Keratinocyte (primary cell): ENCODE measurements at regions not wholly inside any gene's neighbourhood (a gene's known extent, or its start where the extent isn't known, plus 50 kb on each side); places are given as distances from the start of the nearest gene placed in this dataset.
A peak's percentile ranks its signal among the peaks of the same experiment; 100 is the strongest.

Experiments used
- DNase-seq: peaks from one replicate; pipeline ENCODE4 v3.0.0-alpha.2; 2011; ENCODE audit warnings: low read depth, missing footprints, low spot score
- FAIRE-seq: peaks from 2 replicates; lab custom pipeline; 2011; peaks lifted over from hg19 to GRCh38; lab: Jason Lieb, UNC
- H2AFZ ChIP-seq: 2 replicates; pipeline ENCODE4 v1.6.0; 2012; ENCODE audit warnings: low read length, control low read depth, inconsistent platforms; ENCODE audit not compliant: control insufficient read depth
- H3K27ac ChIP-seq: 2 replicates; pipeline ENCODE4 v1.5.1; 2011; ENCODE audit warnings: low read length; ENCODE audit not compliant: control insufficient read depth, insufficient read depth
- H3K27me3 ChIP-seq: 3 replicates; pipeline ENCODE4 v1.6.0; 2011; ENCODE audit warnings: low read length; ENCODE audit not compliant: control insufficient read depth, insufficient read depth; ENCODE audit errors: extremely low read depth
- H3K36me3 ChIP-seq, 2 experiments: 2 replicates in 1 of 2; 3 replicates in 1 of 2; pipeline ENCODE4 v1.5.1; 2011; ENCODE audit warnings: low read length in 2 of 2, mild to moderate bottlenecking in 1 of 2; ENCODE audit not compliant: control insufficient read depth in 2 of 2, insufficient read depth in 2 of 2; ENCODE audit errors: extremely low read depth in 1 of 2
- H3K4me1 ChIP-seq: 3 replicates; pipeline ENCODE4 v1.5.1; 2011; ENCODE audit warnings: low read length; ENCODE audit not compliant: control insufficient read depth, insufficient read depth; ENCODE audit errors: extremely low read depth
- H3K4me2 ChIP-seq: 3 replicates; pipeline ENCODE4 v1.6.0; 2011; ENCODE audit warnings: low read depth, low read length; ENCODE audit not compliant: control insufficient read depth, insufficient read depth; ENCODE audit errors: extremely low read depth
- H3K4me3 ChIP-seq, 3 experiments: fragments of 200-600 bp in 1 of 3; sonication (generic) in 1 of 3; 2 replicates in 2 of 3; 3 replicates in 1 of 3; pipeline ENCODE4 v1.5.1; 2011 to 2016; ENCODE audit warnings: low read length in 3 of 3, mild to moderate bottlenecking in 3 of 3, control low read depth in 2 of 3, inconsistent platforms in 1 of 3, low read depth in 1 of 3, mixed read lengths in 1 of 3, mixed run types in 1 of 3, moderate library complexity in 1 of 3; ENCODE audit not compliant: control insufficient read depth in 2 of 3, insufficient read depth in 2 of 3; ENCODE audit errors: extremely low read depth in 1 of 3
- H3K79me2 ChIP-seq: 2 replicates; pipeline ENCODE4 v1.6.0; 2012; ENCODE audit warnings: low read length; ENCODE audit not compliant: control insufficient read depth, insufficient read depth
- H3K9ac ChIP-seq: 3 replicates; pipeline ENCODE4 v1.6.0; 2011; ENCODE audit warnings: low read length; ENCODE audit not compliant: control insufficient read depth, insufficient read depth; ENCODE audit errors: extremely low read depth
- H3K9me1 ChIP-seq: 3 replicates; pipeline ENCODE4 v1.6.0; 2011; ENCODE audit warnings: low read length; ENCODE audit not compliant: control insufficient read depth, insufficient read depth; ENCODE audit errors: extremely low read depth
- H3K9me3 ChIP-seq: 2 replicates; pipeline ENCODE4 v1.5.1; 2012; ENCODE audit warnings: low read depth, low read length; ENCODE audit not compliant: control insufficient read depth
- H4K20me1 ChIP-seq: 3 replicates; pipeline ENCODE4 v1.6.0; 2011; ENCODE audit warnings: low read length; ENCODE audit not compliant: control insufficient read depth, insufficient read depth; ENCODE audit errors: extremely low read depth
- CTCF ChIP-seq, 3 experiments: IDR thresholded peaks in 1 of 3; conservative IDR thresholded peaks in 1 of 3; optimal IDR thresholded peaks in 1 of 3; 2 replicates in 2 of 3; 3 replicates in 1 of 3; pipeline versions ENCODE3 to v1.5.1; 2011; ENCODE audit warnings: low read length in 3 of 3, mild to moderate bottlenecking in 3 of 3, moderate library complexity in 2 of 3, control low read depth in 1 of 3, inconsistent platforms in 1 of 3; ENCODE audit not compliant: insufficient read depth in 2 of 3; ENCODE audit errors: extremely low read depth in 1 of 3
- EZH2 ChIP-seq: IDR thresholded peaks from one replicate; pipeline ENCODE4 v1.6.1; 2012; ENCODE audit warnings: inconsistent platforms, mild to moderate bottlenecking, low read length, moderate library complexity
- dilution Hi-C: fragments of 300-500 bp; cut with MboI; formaldehyde crosslinking; loops from one replicate; pipeline ENCODE4 v1.7.0; 2020; ENCODE audit warnings: low sequenced_read_pairs; ENCODE audit not compliant: extremely low pct_ligation_motif_present

- no peak for TF ChIP-seq CTCF (optimal IDR thresholded peaks at IDR 0.05 in 1 of 3, IDR thresholded peaks at IDR 0.05 in 1 of 3, conservative IDR thresholded peaks at IDR 0.05 in 1 of 3; ENCODE audit: extremely low read depth in 1 of 3, insufficient read depth in 2 of 3, low read length in 3 of 3)
- no peak for TF ChIP-seq EZH2
- Histone ChIP-seq H3K9me1 (no peaks in the 10 kb centered on the region), H3K4me2 (no peak overlapping the region), H2AFZ (no peak overlapping the region), H3K9ac (no peak overlapping the region), H3K4me3 (no peak overlapping the region), H3K79me2 (no peaks in the 10 kb centered on the region), H4K20me1 (no peaks in the 10 kb centered on the region), H3K36me3 (no peaks in the 10 kb centered on the region), H3K4me1 (no peaks in the 10 kb centered on the region), H3K27me3 (peaks cover 2% of the 10 kb centered on the region), H3K27ac (no peak overlapping the region), H3K9me3 (no peaks in the 10 kb centered on the region)
- DNase-seq = no peak
- dilution Hi-C loops = no loop called here
- no peak for FAIRE-seq
Observed at GRCh38 chr6:134708079-134708478, 241.8 kb downstream of the ALDH8A1 start.

DNA sequence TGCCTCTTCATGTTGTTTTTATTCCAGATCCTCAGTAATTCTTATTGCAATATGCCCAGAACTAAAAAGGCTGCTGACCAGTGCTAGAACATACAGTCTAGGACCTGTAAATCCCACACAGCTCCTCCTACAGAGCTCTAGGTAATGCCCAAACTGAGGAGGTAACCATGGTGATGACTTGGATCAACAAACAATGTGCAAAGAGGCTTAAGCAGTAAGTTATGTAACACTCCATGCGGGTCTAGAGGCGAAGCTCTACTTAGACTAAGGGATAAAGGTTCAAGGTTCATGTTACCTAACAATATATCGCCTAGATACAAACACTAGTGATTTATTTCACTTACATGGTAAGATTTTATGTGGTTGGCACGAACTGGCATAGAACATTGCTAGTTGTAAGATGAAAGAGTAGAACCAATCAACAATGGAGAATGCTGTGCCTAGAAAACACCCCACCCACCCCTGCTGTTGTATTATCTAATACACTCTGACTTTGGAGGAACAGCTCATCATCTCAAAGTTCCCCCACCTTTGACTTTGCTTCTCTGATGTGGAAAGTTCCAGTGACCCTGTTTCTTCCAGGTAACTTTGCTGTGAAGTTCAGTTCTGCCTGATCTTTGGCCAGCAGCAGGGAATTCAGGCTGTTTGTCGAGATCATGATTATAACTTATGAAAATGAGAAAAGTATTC, 242.4 kb downstream of the ALDH8A1 start:
- Histone ChIP-seq H3K9me3 (no peaks in the 10 kb centered on the region), H3K27me3 (peaks cover 2% of the 10 kb centered on the region), H3K79me2 (no peaks in the 10 kb centered on the region), H3K9me1 (no peaks in the 10 kb centered on the region), H4K20me1 (no peaks in the 10 kb centered on the region), H3K4me2 (no peak overlapping the region), H3K4me3 (no peak overlapping the region), H3K27ac (no peak overlapping the region), H3K36me3 (no peaks in the 10 kb centered on the region), H3K9ac (no peak overlapping the region), H2AFZ (no peak overlapping the region), H3K4me1 (no peaks in the 10 kb centered on the region)
- DNase-seq (no peak), FAIRE-seq (peak; percentile 36)
- no peak for TF ChIP-seq EZH2
- TF ChIP-seq CTCF (optimal IDR thresholded peaks at IDR 0.05 in 1 of 3, IDR thresholded peaks at IDR 0.05 in 1 of 3, conservative IDR thresholded peaks at IDR 0.05 in 1 of 3; ENCODE audit: extremely low read depth in 1 of 3, insufficient read depth in 2 of 3, low read length in 3 of 3) = no peak
- dilution Hi-C loops = no loop called here
